CD4-positive, CD25-positive, alpha-beta regulatory T cell (primary cell): ENCODE measurements at regions not wholly inside any gene's neighbourhood (a gene's known extent, or its start where the extent isn't known, plus 50 kb on each side); places are given as distances from the start of the nearest gene placed in this dataset.
"Not testable (repeated sequence)": the region's sequence is repeated elsewhere in the genome, so short reads cannot be mapped to it uniquely, and the experiment has no call there.

ENCODE experiments used
- ATAC-seq, 2 donors: fragments of 150-1000 bp; cut with Tn5 transposase; one replicate each; pipeline ENCODE4 v1.10.0; 2021; ENCODE audit warnings: low read depth in 2 of 2, moderate number of reproducible peaks in 2 of 2, moderate library complexity in 1 of 2
- DNase-seq, 3 donors: peaks; one replicate each; pipeline versions ENCODE4 v3.0.0 to v3.0.0-alpha.2; 2012 to 2022; ENCODE audit warnings: mixed read lengths in 1 of 3
- H3K27ac ChIP-seq: one replicate; pipeline ENCODE4 v1.7.0; 2013; ENCODE audit warnings: mild to moderate bottlenecking, low read length; ENCODE audit not compliant: insufficient read depth, poor library complexity, severe bottlenecking
- H3K27me3 ChIP-seq: one replicate; pipeline ENCODE4 v1.7.0; 2013; ENCODE audit warnings: low read length; ENCODE audit not compliant: control insufficient read depth, insufficient read depth
- H3K36me3 ChIP-seq: one replicate; pipeline ENCODE4 v1.7.0; 2013; ENCODE audit warnings: mild to moderate bottlenecking, low read length, moderate library complexity; ENCODE audit not compliant: control insufficient read depth, insufficient read depth
- H3K4me1 ChIP-seq: 2 replicates; pipeline ENCODE4 v1.7.0; 2013; ENCODE audit warnings: mild to moderate bottlenecking, low read length; ENCODE audit not compliant: insufficient read depth, control insufficient read depth, poor library complexity, severe bottlenecking
- H3K4me3 ChIP-seq: one replicate; pipeline ENCODE4 v1.7.0; 2013; ENCODE audit warnings: low read depth, mild to moderate bottlenecking, low read length, moderate library complexity
- H3K9me3 ChIP-seq, 2 experiments: 1 replicate in 1 of 2; 2 replicates in 1 of 2; pipeline ENCODE4 v1.7.0; 2013; ENCODE audit warnings: low read length in 2 of 2, mild to moderate bottlenecking in 1 of 2, moderate library complexity in 1 of 2; ENCODE audit not compliant: control insufficient read depth in 2 of 2
- H3K27ac Mint-ChIP-seq, 3 donors: one replicate each; pipeline ENCODE4 v1.8.0; 2020 to 2022; ENCODE audit warnings: mild to moderate bottlenecking in 3 of 3, mixed read lengths in 3 of 3, moderate library complexity in 2 of 3
- H3K27me3 Mint-ChIP-seq: one replicate; pipeline ENCODE4 v1.8.0; 2022; ENCODE audit warnings: mild to moderate bottlenecking, mixed read lengths
- H3K36me3 Mint-ChIP-seq: one replicate; pipeline ENCODE4 v1.8.0; 2020; ENCODE audit warnings: mixed read lengths
- H3K4me1 Mint-ChIP-seq, 4 donors: one replicate each; pipeline ENCODE4 v1.8.0; 2020 to 2022; ENCODE audit warnings: mixed read lengths in 4 of 4, mild to moderate bottlenecking in 1 of 4
- H3K4me3 Mint-ChIP-seq, 4 donors: one replicate each; pipeline ENCODE4 v1.8.0; 2020 to 2022; ENCODE audit warnings: mild to moderate bottlenecking in 4 of 4, mixed read lengths in 4 of 4, moderate library complexity in 3 of 4
- H3K9me3 Mint-ChIP-seq, 7 donors: one replicate each; pipeline ENCODE4 v1.8.0; 2020 to 2022; ENCODE audit warnings: mixed read lengths in 7 of 7, mild to moderate bottlenecking in 3 of 7, moderate library complexity in 2 of 7

DNA sequence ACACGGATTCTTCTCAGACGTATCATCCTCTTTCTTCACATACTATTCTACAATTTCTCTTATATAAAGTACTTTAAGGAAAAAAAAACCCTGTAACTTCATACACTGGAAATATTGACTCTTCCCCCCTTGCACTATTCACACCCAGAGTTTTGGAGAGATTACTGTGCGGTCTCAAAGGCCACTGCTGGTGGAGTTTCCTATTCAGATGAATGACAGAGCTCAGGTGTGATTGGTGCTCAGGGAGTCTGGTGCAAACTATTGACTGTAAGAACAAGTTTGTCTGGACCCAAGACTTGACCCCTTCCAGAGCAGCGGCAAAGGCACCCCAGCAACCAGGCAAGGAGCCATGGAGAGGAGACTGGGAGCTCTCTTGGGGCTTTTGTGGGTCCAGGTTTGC, 187.5 kb upstream of the OR4E1 start:
- Histone ChIP-seq H3K27me3 (peaks cover 5% of the 10 kb centered on the region), H3K36me3 (no peaks in the 10 kb centered on the region), H3K9me3 (no peaks in the 10 kb centered on the region), H3K4me1 (peaks cover 4% of the 10 kb centered on the region), H3K4me3 (peak overlapping the region; percentile 51), H3K27ac (no peak overlapping the region)
- Mint-ChIP-seq H3K36me3 (no peaks in the 10 kb centered on the region), H3K27me3 (peaks cover 33% of the 10 kb centered on the region), H3K4me1 (peaks cover 0 to 6% (median under 1%) of the 10 kb centered on the region in 4 donors), H3K4me3 (peak overlapping the region; percentile 69 to 86 (median 80)), H3K27ac (peak overlapping the region in 1 of 3 donors; percentile 60), H3K9me3 (no peaks in the 10 kb centered on the region)
- ATAC-seq (no peak), DNase-seq (no peak)

DNA sequence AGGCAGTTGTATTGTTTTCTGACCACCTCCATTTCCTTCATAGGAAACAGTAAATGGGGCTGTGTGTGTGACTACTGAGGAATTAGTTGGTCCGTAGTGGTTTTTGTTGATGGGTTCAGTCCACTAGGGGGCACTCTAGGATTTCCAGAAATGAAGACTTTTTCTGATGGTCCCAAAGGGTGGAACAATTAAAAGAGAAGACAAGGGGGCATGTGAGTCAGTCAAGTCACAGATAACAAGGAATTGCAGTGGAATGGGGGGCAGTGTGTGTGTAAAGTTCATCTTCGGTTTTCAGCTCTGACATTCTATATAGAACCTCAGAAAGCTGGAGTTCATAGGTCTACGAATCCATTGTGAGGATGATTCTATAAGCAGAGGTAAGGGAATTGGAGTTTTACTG, 186.6 kb upstream of the OR4E1 start:
- H3K27me3 Mint-ChIP-seq = peaks cover 38% of the 10 kb centered on the region
- DNase-seq = peak; percentile 25 to 71 (median 48)
- H3K36me3 ChIP-seq = no peaks in the 10 kb centered on the region
- H3K9me3 Mint-ChIP-seq = no peaks in the 10 kb centered on the region
- H3K36me3 Mint-ChIP-seq = no peaks in the 10 kb centered on the region
- no peak for ATAC-seq
- H3K9me3 ChIP-seq = no peaks in the 10 kb centered on the region
- H3K4me3 ChIP-seq = peak overlapping the region; percentile 51
- H3K27ac Mint-ChIP-seq = no peak overlapping the region
- H3K4me1 Mint-ChIP-seq = peaks cover 0 to 4% (median under 1%) of the 10 kb centered on the region in 4 donors
- no peaks in the 10 kb centered on the region for H3K4me1 ChIP-seq
- peak overlapping the region; percentile 55 for H3K27ac ChIP-seq
- peaks cover 8% of the 10 kb centered on the region for H3K27me3 ChIP-seq
- H3K4me3 Mint-ChIP-seq = peak overlapping the region; percentile 24 to 72 (median 56)

DNA sequence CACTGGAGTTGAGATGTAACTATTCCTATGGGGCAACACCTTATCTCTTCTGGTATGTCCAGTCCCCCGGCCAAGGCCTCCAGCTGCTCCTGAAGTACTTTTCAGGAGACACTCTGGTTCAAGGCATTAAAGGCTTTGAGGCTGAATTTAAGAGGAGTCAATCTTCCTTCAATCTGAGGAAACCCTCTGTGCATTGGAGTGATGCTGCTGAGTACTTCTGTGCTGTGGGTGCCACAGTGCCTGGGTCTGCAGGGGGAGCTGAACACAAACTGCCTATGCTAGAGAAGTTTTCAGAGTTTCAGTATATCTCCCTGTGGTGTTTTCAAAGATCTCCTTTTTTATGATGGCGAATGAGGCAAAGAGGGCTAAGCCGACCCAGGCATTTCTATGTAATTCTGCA, 179.2 kb upstream of the OR4E1 start:
- Histone ChIP-seq H3K4me1 (no peaks in the 10 kb centered on the region), H3K4me3 (peak overlapping the region; percentile 80), H3K27me3 (peaks cover 9% of the 10 kb centered on the region), H3K36me3 (no peaks in the 10 kb centered on the region), H3K27ac (no peak overlapping the region), H3K9me3 (no peaks in the 10 kb centered on the region)
- peaks cover 4 to 17% (median 9%) of the 10 kb centered on the region in 4 donors for H3K4me1 Mint-ChIP-seq
- H3K27ac Mint-ChIP-seq = peak overlapping the region in 2 of 3 donors; percentile 56 to 60
- H3K9me3 Mint-ChIP-seq = peaks cover 0 to 1% (median 0%) of the 10 kb centered on the region in 7 donors
- H3K27me3 Mint-ChIP-seq = peaks cover 49% of the 10 kb centered on the region
- ATAC-seq (peak in 1 of 2 donors; percentile 34), DNase-seq (no peak)
- H3K36me3 Mint-ChIP-seq = peaks cover 6% of the 10 kb centered on the region
- H3K4me3 Mint-ChIP-seq = peak overlapping the region; percentile 75 to 92 (median 88)

DNA sequence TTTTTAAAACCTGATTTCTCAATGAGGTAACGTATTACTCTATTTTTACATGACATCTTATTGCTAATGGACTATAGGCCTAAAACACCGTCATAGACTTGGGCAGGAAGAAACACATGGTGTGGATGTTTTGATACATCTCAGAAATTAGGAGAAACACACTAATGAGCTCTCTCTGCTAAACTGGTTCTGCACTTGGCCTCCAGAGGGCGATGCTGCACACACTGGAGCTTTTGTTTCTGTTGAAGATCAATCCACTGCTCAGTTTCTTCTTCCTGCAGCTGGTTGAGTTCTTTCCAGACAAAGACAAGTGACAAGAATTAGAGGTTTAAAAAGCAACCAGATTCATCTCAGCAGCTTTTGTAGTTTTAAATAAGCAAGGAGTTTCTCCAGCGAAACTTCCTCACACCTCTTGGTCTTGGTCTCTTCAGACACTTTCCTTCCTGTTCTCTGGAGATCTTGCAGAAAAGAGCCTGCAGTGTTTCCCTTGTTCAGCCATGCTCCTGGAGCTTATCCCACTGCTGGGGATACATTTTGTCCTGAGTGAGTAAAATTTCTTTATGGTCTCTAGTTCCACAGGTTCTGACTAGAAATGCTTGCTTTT, 178.5 kb upstream of the OR4E1 start:
- peak overlapping the region; percentile 45 for H3K27ac ChIP-seq
- peak overlapping the region; percentile 80 for H3K4me3 ChIP-seq
- H3K36me3 Mint-ChIP-seq = peaks cover 6% of the 10 kb centered on the region
- H3K9me3 ChIP-seq = no peaks in the 10 kb centered on the region
- H3K27ac Mint-ChIP-seq = peak overlapping the region; percentile 65 to 87 (median 83)
- DNase-seq (peak; percentile 49 to 83 (median 69)), ATAC-seq (peak; percentile 75 to 82)
- no peaks in the 10 kb centered on the region for H3K4me1 ChIP-seq
- peaks cover 4 to 17% (median 9%) of the 10 kb centered on the region in 4 donors for H3K4me1 Mint-ChIP-seq
- H3K36me3 ChIP-seq = no peaks in the 10 kb centered on the region
- H3K27me3 Mint-ChIP-seq = peaks cover 46% of the 10 kb centered on the region
- H3K9me3 Mint-ChIP-seq = peaks cover 0 to 1% (median 0%) of the 10 kb centered on the region in 7 donors
- H3K27me3 ChIP-seq = peaks cover 9% of the 10 kb centered on the region
- H3K4me3 Mint-ChIP-seq = peak overlapping the region; percentile 75 to 92 (median 88)

DNA sequence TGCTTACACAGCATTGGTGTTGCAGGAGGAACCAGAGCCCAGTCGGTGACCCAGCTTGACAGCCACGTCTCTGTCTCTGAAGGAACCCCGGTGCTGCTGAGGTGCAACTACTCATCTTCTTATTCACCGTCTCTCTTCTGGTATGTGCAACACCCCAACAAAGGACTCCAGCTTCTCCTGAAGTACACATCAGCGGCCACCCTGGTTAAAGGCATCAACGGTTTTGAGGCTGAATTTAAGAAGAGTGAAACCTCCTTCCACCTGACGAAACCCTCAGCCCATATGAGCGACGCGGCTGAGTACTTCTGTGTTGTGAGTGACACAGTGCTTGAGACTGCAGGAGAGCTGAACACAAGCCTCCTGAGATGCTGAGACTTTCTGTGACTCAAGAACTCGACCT, 173.3 kb upstream of the OR4E1 start:
- peak; percentile 60 to 72 for ATAC-seq
- Mint-ChIP-seq H3K27ac (peak overlapping the region; percentile 50 to 83 (median 81)), H3K4me3 (peak overlapping the region; percentile 88 to 94 (median 90)), H3K27me3 (peaks cover 66% of the 10 kb centered on the region), H3K4me1 (peaks cover 3 to 10% (median 7%) of the 10 kb centered on the region in 4 donors)
- not testable (repeated sequence) for H3K36me3 ChIP-seq, H3K27me3 ChIP-seq, H3K9me3 ChIP-seq, H3K4me1 ChIP-seq, H3K9me3 Mint-ChIP-seq, H3K36me3 Mint-ChIP-seq
- H3K27ac ChIP-seq = peak overlapping the region; percentile 60
- peak overlapping the region; percentile 82 for H3K4me3 ChIP-seq
- DNase-seq = peak; percentile 8 to 59 (median 34)

DNA sequence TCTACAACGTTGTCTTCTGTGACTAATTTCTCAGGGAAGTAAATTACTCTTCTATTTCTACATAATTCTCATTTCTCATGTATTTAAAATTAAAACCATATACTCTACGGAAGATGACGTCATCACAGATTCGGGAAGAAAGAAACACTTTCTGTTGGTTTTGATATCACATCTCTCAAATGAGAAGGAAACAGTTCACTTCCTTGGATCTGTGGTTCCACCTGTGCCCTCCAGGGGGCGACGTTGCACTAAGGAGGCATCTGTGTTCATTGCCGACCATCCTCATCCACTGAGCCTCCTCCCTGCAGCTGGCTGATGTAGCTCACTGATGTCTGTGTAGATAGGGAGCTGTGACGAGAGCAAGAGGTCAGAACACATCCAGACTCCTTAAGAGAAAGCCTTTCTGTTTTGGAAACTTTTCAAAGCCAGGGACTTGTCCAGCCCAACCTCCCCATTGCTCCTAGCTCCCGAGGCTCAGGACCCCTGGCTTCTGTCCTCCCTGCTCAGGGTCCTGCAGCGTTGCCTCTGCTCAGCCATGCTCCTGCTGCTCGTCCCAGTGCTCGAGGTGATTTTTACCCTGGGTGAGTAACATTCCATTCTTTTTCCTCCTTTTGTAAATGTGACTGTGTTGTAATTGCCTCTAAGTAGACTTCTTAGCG, 172.7 kb upstream of the OR4E1 start:
- Histone ChIP-seq H3K27me3 (peaks cover 8% of the 10 kb centered on the region), H3K27ac (peak overlapping the region; percentile 47), H3K36me3 (no peaks in the 10 kb centered on the region), H3K4me1 (no peaks in the 10 kb centered on the region), H3K9me3 (no peaks in the 10 kb centered on the region), H3K4me3 (peak overlapping the region; percentile 82)
- ATAC-seq = peak; percentile 76 to 77
- Mint-ChIP-seq H3K4me1 (peaks cover 0 to 8% (median 2%) of the 10 kb centered on the region in 4 donors), H3K9me3 (peaks cover 0 to 1% (median 0%) of the 10 kb centered on the region in 7 donors), H3K27me3 (peaks cover 62% of the 10 kb centered on the region), H3K36me3 (no peaks in the 10 kb centered on the region), H3K27ac (peak overlapping the region; percentile 50 to 83 (median 81)), H3K4me3 (peak overlapping the region; percentile 88 to 94 (median 90))
- DNase-seq = peak; percentile 57 to 65 (median 62)

DNA sequence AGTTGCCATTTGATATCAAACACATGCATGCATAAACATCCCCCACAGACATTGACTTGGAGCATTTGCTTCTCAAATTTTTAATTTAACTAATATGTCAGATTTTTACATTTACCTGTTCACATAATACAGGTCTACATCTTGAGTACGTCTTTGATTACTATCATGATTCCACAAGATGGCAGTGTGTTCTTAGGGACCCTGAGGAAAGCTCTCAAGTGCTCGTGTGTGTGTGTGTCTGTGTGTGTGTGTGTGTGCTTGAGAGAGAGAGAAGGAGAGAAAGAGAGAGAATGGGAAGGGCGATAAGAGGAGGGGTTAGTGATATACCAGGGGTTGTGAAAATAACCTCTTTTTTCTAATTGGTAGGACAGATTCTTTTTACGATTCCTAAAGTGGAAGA, 167.1 kb upstream of the OR4E1 start:
- H3K4me3 ChIP-seq = peak overlapping the region; percentile 47
- no peak overlapping the region for H3K27ac ChIP-seq
- H3K36me3 ChIP-seq = no peaks in the 10 kb centered on the region
- peaks cover 0 to 2% (median 0%) of the 10 kb centered on the region in 7 donors for H3K9me3 Mint-ChIP-seq
- no peaks in the 10 kb centered on the region for H3K36me3 Mint-ChIP-seq
- peaks cover 3% of the 10 kb centered on the region for H3K27me3 ChIP-seq
- H3K27me3 Mint-ChIP-seq = peaks cover 54% of the 10 kb centered on the region
- H3K4me1 Mint-ChIP-seq = peaks cover 0 to 5% (median 2%) of the 10 kb centered on the region in 4 donors
- peak overlapping the region; percentile 27 to 77 (median 76) for H3K4me3 Mint-ChIP-seq
- ATAC-seq (peak; percentile 47 to 53), DNase-seq (peak in 2 of 3 donors; percentile 35 to 61)
- no peaks in the 10 kb centered on the region for H3K9me3 ChIP-seq
- no peaks in the 10 kb centered on the region for H3K4me1 ChIP-seq
- H3K27ac Mint-ChIP-seq = peak overlapping the region in 2 of 3 donors; percentile 23 to 97
